OCI-M1 (cell line): ENCODE measurements at regions not wholly inside any gene's neighbourhood (a gene's known extent, or its start where the extent isn't known, plus 50 kb on each side); places are given as distances from the start of the nearest gene placed in this dataset.

Source experiments
- DNase-seq: peaks from one replicate; lab custom pipeline; 2025; lab: John Stamatoyannopoulos, UW

DNA sequence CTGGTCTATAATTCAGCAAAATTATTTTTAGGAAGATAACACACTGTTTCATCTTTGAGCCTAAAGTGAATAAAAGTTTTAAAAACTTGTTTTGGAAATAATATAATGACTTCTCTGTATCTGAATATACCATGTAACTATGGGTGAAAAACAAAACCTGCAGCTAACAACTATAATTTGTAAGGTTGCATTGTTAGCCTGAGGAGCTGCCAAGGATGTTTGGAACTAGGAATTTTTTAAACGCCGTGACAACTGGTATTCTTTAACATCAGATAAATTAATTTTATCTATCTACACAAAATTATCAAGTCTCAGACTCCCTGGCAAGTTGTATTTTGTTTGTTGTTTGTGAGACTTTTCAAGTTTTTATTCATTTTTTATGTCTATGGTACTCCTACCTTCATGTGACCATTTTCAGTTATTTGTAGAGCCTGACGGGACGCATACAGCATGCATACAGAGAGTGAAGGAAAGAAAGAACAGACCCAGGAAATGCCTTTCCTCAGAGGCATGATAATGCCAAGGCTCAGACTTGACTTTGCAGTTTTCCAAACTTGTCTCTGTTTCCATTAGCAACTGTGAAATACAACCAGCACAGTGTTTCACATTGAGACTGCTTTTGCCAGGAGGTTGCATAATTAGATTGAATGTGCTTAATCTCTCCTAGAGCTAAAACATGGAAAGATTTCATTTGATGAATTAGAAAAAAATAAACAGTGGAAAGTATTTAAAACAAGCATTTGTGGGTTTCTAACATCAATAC, 60.8 kb upstream of the ARHGEF26 start:
- DNase-seq = no peak

DNA sequence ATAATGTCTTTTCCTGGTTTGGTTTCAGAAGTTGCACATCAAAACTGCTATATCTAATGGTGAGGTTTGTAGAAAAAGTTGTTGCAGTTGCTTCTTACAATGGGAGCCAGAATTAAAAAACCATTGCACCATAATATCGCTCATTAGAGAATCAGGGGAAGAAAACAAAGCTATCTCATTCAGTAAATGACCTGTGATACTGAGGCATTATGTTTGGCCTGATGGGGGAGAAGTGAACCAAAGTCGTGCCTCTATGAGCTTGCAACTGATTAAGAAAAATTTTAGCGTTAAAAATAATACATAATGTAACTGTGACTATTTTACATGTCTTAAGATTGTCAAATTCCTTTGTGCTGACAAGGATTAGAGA, 60.2 kb upstream of the ARHGEF26 start:
- DNase-seq = no peak

DNA sequence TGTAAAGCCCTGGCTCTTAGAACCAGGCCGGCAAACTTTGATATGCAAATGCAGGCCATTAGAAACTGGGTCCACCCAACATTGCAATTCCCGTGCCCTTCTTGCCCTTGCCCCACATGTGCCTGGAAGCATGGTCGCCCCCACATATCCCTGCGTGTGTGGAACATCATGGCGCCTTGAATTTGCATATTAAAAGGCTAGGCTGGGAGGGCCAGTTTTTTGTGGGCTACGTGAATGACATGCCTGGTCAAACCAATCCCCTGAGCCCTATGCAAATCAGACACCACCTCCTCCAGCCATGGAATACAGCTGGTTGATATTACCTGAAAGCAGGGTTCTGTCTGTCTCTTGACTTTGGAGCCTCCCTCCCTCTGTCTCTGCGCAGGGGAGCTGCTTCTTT, 58.7 kb upstream of the ARHGEF26 start:
- DNase-seq = no peak

DNA sequence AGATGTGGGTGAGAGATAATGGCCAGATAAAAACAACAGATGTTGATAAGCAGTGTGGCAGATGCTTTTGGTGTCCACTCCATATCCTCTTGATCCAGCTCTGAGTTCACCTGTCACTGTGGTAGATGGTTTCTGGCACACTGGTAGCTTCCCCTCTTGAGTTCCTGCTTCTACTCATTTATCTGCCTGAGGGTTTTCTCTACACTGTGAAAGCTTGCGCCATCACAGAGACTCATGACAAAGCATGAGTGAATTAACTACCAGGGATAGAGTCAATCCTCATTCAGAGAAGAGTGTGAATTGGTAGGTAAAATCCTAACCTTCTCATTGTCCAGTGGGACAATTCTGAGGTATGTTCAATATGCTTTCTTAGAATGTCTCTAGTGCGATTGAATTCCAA, 50.0 kb upstream of the ARHGEF26 start:
- peak; percentile 0 for DNase-seq
